ENCODE measurements at regions not wholly inside any gene's neighbourhood (a gene's known extent, or its start where the extent isn't known, plus 50 kb on each side); places are given as distances from the start of the nearest gene placed in this dataset.
"Not testable (repeated sequence)": the region's sequence is repeated elsewhere in the genome, so short reads cannot be mapped to it uniquely, and the experiment has no call there.

GRCh38 chr2:175599966-175600831 lies 401.9 kb downstream of the LNPK start:
- DNase-seq, result no peak

- no peak for DNase-seq
These were observed 404.8 kb downstream of the LNPK start for GRCh38 chr2:175597286-175597685.

- no peak for DNase-seq
These were observed 406.9 kb downstream of the LNPK start for GRCh38 chr2:175595139-175595538.

GRCh38 chr2:175593686-175594525 lies 408.2 kb downstream of the LNPK start:
- DNase-seq, result not testable (repeated sequence)

GRCh38 chr2:175588213-175588612 lies 406.7 kb upstream of the ATP5MC3 start:
- not testable (repeated sequence) for DNase-seq

GRCh38 chr2:175585496-175585895 lies 404.0 kb upstream of the ATP5MC3 start:
- no peak for DNase-seq

GRCh38 chr2:175580652-175581051 lies 399.1 kb upstream of the ATP5MC3 start:
- DNase-seq, result no peak

- no peak for DNase-seq
These were observed 398.1 kb upstream of the ATP5MC3 start for GRCh38 chr2:175579646-175580045.

- no peak for DNase-seq
These were observed 396.0 kb upstream of the ATP5MC3 start for GRCh38 chr2:175577368-175577970.

GRCh38 chr2:175576875-175577274 lies 395.4 kb upstream of the ATP5MC3 start:
- DNase-seq, result no peak

GRCh38 chr2:175576270-175576669 lies 394.8 kb upstream of the ATP5MC3 start:
- no peak for DNase-seq

- DNase-seq, result no peak
These were observed 394.1 kb upstream of the ATP5MC3 start for GRCh38 chr2:175575346-175576258.

GRCh38 chr2:175574069-175574468 lies 392.6 kb upstream of the ATP5MC3 start:
- DNase-seq, result no peak

- peak; percentile 96 for DNase-seq
These were observed 389.7 kb upstream of the ATP5MC3 start for GRCh38 chr2:175571078-175571653.

GRCh38 chr2:175568109-175568730 lies 386.7 kb upstream of the ATP5MC3 start:
- DNase-seq, result no peak

- DNase-seq, result no peak
These were observed 386.0 kb upstream of the ATP5MC3 start for GRCh38 chr2:175567435-175568061.

- DNase-seq, result no peak
These were observed 379.1 kb upstream of the ATP5MC3 start for GRCh38 chr2:175560521-175561169.

GRCh38 chr2:175559613-175560012 lies 378.1 kb upstream of the ATP5MC3 start:
- DNase-seq, result no peak

- no peak for DNase-seq
These were observed 376.4 kb upstream of the ATP5MC3 start for GRCh38 chr2:175557810-175558377.

GRCh38 chr2:175553910-175554309 lies 372.4 kb upstream of the ATP5MC3 start:
- no peak for DNase-seq
